ENCODE measurements at regions not wholly inside any gene's neighbourhood (a gene's known extent, or its start where the extent isn't known, plus 50 kb on each side); places are given as distances from the start of the nearest gene placed in this dataset.

- Histone ChIP-seq H3K9me3 (ENCODE audit: control extremely low read depth in 1 of 3, control insufficient read depth in 2 of 3, insufficient read depth in 1 of 3, low read length in 2 of 3) (no peaks in the 10 kb centered on the region), H3K27me3 (replicated peaks in 1 of 4; ENCODE audit: control extremely low read depth in 1 of 4, control insufficient read depth in 3 of 4, insufficient read depth in 4 of 4, low read length in 3 of 4) (no peaks in the 10 kb centered on the region), H3K36me3 (replicated peaks in 1 of 2; ENCODE audit: control extremely low read depth in 1 of 2, control insufficient read depth in 1 of 2, extremely low read depth in 1 of 2, insufficient read depth in 2 of 2, low read length in 1 of 2) (no peaks in the 10 kb centered on the region), H3K4me2 (replicated peaks; ENCODE audit: low read depth, low read length, poor library complexity, severe bottlenecking) (no peak overlapping the region), H3K9ac (ENCODE audit: low read length) (no peak overlapping the region), H2AFZ (ENCODE audit: insufficient read depth, low read depth, low read length, poor library complexity, severe bottlenecking) (no peak overlapping the region), H3K4me3 (ENCODE audit: control extremely low read depth in 1 of 5, extremely low read depth in 1 of 5, insufficient read depth in 1 of 5, low read depth in 2 of 5, low read length in 4 of 5) (no peak overlapping the region), H3K27ac (ENCODE audit: low read length in 2 of 2) (no peak overlapping the region), H3K4me1 (ENCODE audit: control insufficient read depth in 2 of 2, insufficient read depth in 2 of 2, low read length in 2 of 2) (no peaks in the 10 kb centered on the region), H3K79me2 (ENCODE audit: control insufficient read depth, insufficient read depth, low read length) (no peaks in the 10 kb centered on the region), H4K20me1 (ENCODE audit: control insufficient read depth, insufficient read depth, low read length, poor library complexity, severe bottlenecking) (no peaks in the 10 kb centered on the region)
- Mint-ChIP-seq H3K9me3 (ENCODE audit: insufficient read depth) (no peaks in the 10 kb centered on the region), H3K4me3 (no peak overlapping the region), H3K27me3 (no peaks in the 10 kb centered on the region), H3K27ac (no peak overlapping the region), H3K4me1 (no peaks in the 10 kb centered on the region)
- ATAC-seq (ENCODE audit: low read depth), result no peak
- TF ChIP-seq CTCF (IDR thresholded peaks at IDR 0.05), result no peak
- no peak for TF ChIP-seq EZH2 (IDR thresholded peaks at IDR 0.05; ENCODE audit: borderline replicate concordance, insufficient read depth, low read depth, low read length, poor library complexity, severe bottlenecking)
- POLR2A ChIA-PET, result no interaction called here
- no peak for DNase-seq
- intact Hi-C loops (cut with micrococcal nuclease), result no loop called here
- CTCF ChIA-PET, result no interaction called here
Observed at GRCh38 chr18:25464227-25464626, 112.3 kb upstream of the ZNF521 start.

DNA sequence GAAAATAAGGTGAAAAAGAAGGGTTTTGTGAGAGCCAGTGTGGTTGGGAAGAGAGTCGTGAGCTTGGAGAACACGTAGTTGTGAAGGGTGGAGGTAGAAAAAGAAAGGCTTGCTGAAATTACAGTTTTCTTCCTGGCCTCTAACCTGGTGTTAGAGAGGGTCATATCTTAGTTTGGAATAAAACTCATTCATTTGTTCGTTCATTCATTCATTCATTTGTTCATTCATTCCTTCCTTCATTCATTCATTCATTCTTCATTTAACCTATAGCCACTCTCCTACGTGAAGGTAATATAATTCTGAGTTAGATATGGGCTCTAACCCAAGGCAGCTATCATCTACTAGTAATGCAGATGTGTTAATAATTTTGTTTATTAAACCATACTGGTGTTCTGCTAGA lies 111.8 kb upstream of the ZNF521 start:
- no peak overlapping the region for H3K27ac Mint-ChIP-seq
- Histone ChIP-seq H4K20me1 (ENCODE audit: control insufficient read depth, insufficient read depth, low read length, poor library complexity, severe bottlenecking) (no peaks in the 10 kb centered on the region), H3K27ac (ENCODE audit: low read length in 2 of 2) (no peak overlapping the region), H3K4me3 (ENCODE audit: control extremely low read depth in 1 of 5, extremely low read depth in 1 of 5, insufficient read depth in 1 of 5, low read depth in 2 of 5, low read length in 4 of 5) (no peak overlapping the region), H3K36me3 (replicated peaks in 1 of 2; ENCODE audit: control extremely low read depth in 1 of 2, control insufficient read depth in 1 of 2, extremely low read depth in 1 of 2, insufficient read depth in 2 of 2, low read length in 1 of 2) (no peaks in the 10 kb centered on the region), H3K79me2 (ENCODE audit: control insufficient read depth, insufficient read depth, low read length) (no peaks in the 10 kb centered on the region), H3K9ac (ENCODE audit: low read length) (no peak overlapping the region), H3K4me2 (replicated peaks; ENCODE audit: low read depth, low read length, poor library complexity, severe bottlenecking) (no peak overlapping the region), H2AFZ (ENCODE audit: insufficient read depth, low read depth, low read length, poor library complexity, severe bottlenecking) (no peak overlapping the region), H3K4me1 (ENCODE audit: control insufficient read depth in 2 of 2, insufficient read depth in 2 of 2, low read length in 2 of 2) (no peaks in the 10 kb centered on the region), H3K9me3 (ENCODE audit: control extremely low read depth in 1 of 3, control insufficient read depth in 2 of 3, insufficient read depth in 1 of 3, low read length in 2 of 3) (no peaks in the 10 kb centered on the region), H3K27me3 (replicated peaks in 1 of 4; ENCODE audit: control extremely low read depth in 1 of 4, control insufficient read depth in 3 of 4, insufficient read depth in 4 of 4, low read length in 3 of 4) (no peaks in the 10 kb centered on the region)
- CTCF ChIA-PET, result no interaction called here
- H3K4me1 Mint-ChIP-seq, result no peaks in the 10 kb centered on the region
- DNase-seq (no peak), ATAC-seq (ENCODE audit: low read depth) (no peak)
- H3K27me3 Mint-ChIP-seq, result no peaks in the 10 kb centered on the region
- WGBS (ENCODE audit: insufficient coverage), result 92% methylated on average over 2 of the region's 4 CpGs
- H3K9me3 Mint-ChIP-seq (ENCODE audit: insufficient read depth), result no peaks in the 10 kb centered on the region
- no peak for TF ChIP-seq EZH2 (IDR thresholded peaks at IDR 0.05; ENCODE audit: borderline replicate concordance, insufficient read depth, low read depth, low read length, poor library complexity, severe bottlenecking)
- TF ChIP-seq CTCF (IDR thresholded peaks at IDR 0.05), result no peak
- intact Hi-C loops (cut with micrococcal nuclease), result no loop called here
- POLR2A ChIA-PET, result no interaction called here
- H3K4me3 Mint-ChIP-seq, result no peak overlapping the region

Data from B cell (primary cell).